ENCODE measurements at regions not wholly inside any gene's neighbourhood (a gene's known extent, or its start where the extent isn't known, plus 50 kb on each side); places are given as distances from the start of the nearest gene placed in this dataset.

GRCh38 chr6:143596866-143597265 is 80.9 kb upstream of the PHACTR2 start:
- no peak for TF ChIP-seq CTCF (IDR thresholded peaks at IDR 0.05 in 8 of 11, conservative IDR thresholded peaks at IDR 0.05 in 3 of 11)
- no peak for TF ChIP-seq POLR2AphosphoS5 (IDR thresholded peaks at IDR 0.05)
- TF ChIP-seq POLR2A (IDR thresholded peaks at IDR 0.05) = no peak
